ENCODE measurements at regions not wholly inside any gene's neighbourhood (a gene's known extent, or its start where the extent isn't known, plus 50 kb on each side); places are given as distances from the start of the nearest gene placed in this dataset.

DNA sequence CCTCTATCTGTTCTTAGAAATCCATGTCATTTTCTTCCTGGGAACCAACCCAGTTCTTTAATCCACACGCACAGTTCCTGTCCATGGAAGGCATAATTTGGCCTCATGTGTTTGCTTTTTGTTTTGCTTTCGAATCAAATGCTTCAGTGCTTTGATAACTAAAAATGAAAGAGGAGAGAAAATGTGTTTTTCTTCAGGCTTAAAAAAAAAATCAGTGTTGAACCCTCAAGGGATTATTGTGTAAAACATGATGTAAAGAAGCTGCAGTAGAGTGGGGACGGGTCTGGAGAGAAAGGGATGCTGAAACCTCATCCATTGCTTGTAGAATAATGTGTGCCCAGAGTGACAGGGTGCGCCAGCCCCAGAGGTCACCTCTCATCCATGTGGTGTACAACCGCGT lies 197.5 kb upstream of the JARID2 start:
- no peak overlapping the region for H3K4me2 ChIP-seq (ENCODE audit: insufficient read depth, low read length, poor library complexity, severe bottlenecking)
- H3K9me3 ChIP-seq (replicated peaks in 1 of 2; ENCODE audit: control insufficient read depth in 2 of 2, insufficient read depth in 1 of 2, low read depth in 1 of 2, low read length in 2 of 2), result no peaks in the 10 kb centered on the region
- H2BK120ac ChIP-seq (ENCODE audit: low read depth, low read length), result no peak overlapping the region
- no peak overlapping the region for H3K4ac ChIP-seq (ENCODE audit: low read length)
- no peak overlapping the region for H3K4me3 ChIP-seq (ENCODE audit: low read length in 2 of 2)
- no peak overlapping the region for H2BK15ac ChIP-seq (ENCODE audit: low read length)
- H2BK12ac ChIP-seq (ENCODE audit: low read length), result no peak overlapping the region
- DNase-seq (ENCODE audit: low spot score), result no peak
- peaks cover 0 to 5% of the 10 kb centered on the region in 2 donors for H3K4me1 ChIP-seq (ENCODE audit: control insufficient read depth in 2 of 2, insufficient read depth in 1 of 2, low read depth in 1 of 2, low read length in 2 of 2)
- no peaks in the 10 kb centered on the region for H3K36me3 ChIP-seq (replicated peaks in 1 of 2; ENCODE audit: control insufficient read depth in 2 of 2, insufficient read depth in 2 of 2, low read length in 2 of 2)
- no peak overlapping the region for H3K27ac ChIP-seq (replicated peaks; ENCODE audit: low read length)
- H3K9ac ChIP-seq (ENCODE audit: low read depth, low read length, poor library complexity), result no peak overlapping the region
- H3K18ac ChIP-seq (ENCODE audit: low read length), result no peak overlapping the region
- no peak overlapping the region for H2AK5ac ChIP-seq (ENCODE audit: low read depth, low read length)
- H4K91ac ChIP-seq (ENCODE audit: low read depth, low read length, poor library complexity), result no peak overlapping the region
- H3K27me3 ChIP-seq (ENCODE audit: control insufficient read depth in 3 of 3, insufficient read depth in 3 of 3, low read depth in 1 of 3, low read length in 3 of 3), result no peaks in the 10 kb centered on the region
- H3K14ac ChIP-seq (ENCODE audit: low read length), result no peak overlapping the region
- no peak overlapping the region for H4K8ac ChIP-seq (ENCODE audit: low read depth, low read length)
- H3K23ac ChIP-seq (ENCODE audit: low read depth, low read length, poor library complexity), result no peak overlapping the region
- no peak overlapping the region for H2AFZ ChIP-seq (ENCODE audit: low read length)
- no peaks in the 10 kb centered on the region for H3K79me1 ChIP-seq (ENCODE audit: low read depth, low read length)
- no CpG with 5 or more reads among the region's 6 CpGs for WGBS, 2 donors (ENCODE audit: extremely low coverage in 2 of 2, insufficient read length in 2 of 2, insufficient replicate concordance in 1 of 2)
- no peak overlapping the region for H2BK5ac ChIP-seq (ENCODE audit: low read length)

DNA sequence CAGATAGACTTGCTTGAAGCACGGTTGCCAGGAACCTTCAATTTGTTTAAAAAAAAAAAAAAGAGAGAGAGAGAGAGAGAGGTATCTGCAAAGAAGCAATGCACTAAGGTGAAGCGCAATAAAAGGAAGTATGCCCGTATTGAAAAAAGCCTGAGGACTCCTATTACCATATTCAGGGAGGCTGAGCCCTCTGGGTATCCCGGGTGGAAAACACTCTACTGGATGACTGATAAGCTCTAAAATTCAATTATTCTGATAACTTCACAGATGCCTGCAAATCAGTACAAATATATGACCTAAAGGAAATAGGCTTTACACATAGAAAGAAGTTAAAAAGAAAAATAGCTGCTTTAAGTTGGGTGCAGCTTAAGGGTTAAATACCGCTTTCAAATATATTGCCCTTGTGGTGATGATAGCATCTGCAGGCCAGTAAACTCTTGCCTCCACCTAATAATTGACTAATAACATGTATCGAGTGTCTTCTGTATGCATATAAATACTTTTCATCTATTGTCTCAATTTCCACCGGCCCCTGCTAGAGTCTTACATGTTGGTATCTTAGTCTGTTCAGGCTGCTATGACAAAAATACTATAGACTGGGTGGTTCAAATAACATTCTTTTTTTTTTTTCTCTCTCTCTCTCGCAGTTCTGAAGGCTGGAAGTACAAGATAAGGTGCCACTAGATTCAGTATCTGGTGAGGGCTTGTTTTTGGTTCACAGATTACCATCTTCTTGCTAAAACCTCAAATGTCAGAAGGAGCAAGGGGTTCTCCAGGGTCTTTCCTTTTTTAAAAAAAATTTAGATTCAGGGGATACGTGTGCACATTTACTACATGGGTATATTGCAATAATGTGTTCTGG lies 187.4 kb upstream of the JARID2 start:
- Histone ChIP-seq H3K4ac (ENCODE audit: low read length) (no peak overlapping the region), H3K9me3 (replicated peaks in 1 of 2; ENCODE audit: control insufficient read depth in 2 of 2, insufficient read depth in 1 of 2, low read depth in 1 of 2, low read length in 2 of 2) (no peaks in the 10 kb centered on the region), H2BK120ac (ENCODE audit: low read depth, low read length) (no peak overlapping the region), H2AFZ (ENCODE audit: low read length) (no peak overlapping the region), H3K27ac (replicated peaks; ENCODE audit: low read length) (no peak overlapping the region), H3K14ac (ENCODE audit: low read length) (no peak overlapping the region), H3K4me1 (ENCODE audit: control insufficient read depth in 2 of 2, insufficient read depth in 1 of 2, low read depth in 1 of 2, low read length in 2 of 2) (peaks cover 0 to 2% of the 10 kb centered on the region in 2 donors), H2BK5ac (ENCODE audit: low read length) (no peak overlapping the region), H3K18ac (ENCODE audit: low read length) (no peak overlapping the region), H3K9ac (ENCODE audit: low read depth, low read length, poor library complexity) (no peak overlapping the region), H3K36me3 (replicated peaks in 1 of 2; ENCODE audit: control insufficient read depth in 2 of 2, insufficient read depth in 2 of 2, low read length in 2 of 2) (no peaks in the 10 kb centered on the region), H2BK12ac (ENCODE audit: low read length) (no peak overlapping the region), H3K79me1 (ENCODE audit: low read depth, low read length) (no peaks in the 10 kb centered on the region), H3K4me2 (ENCODE audit: insufficient read depth, low read length, poor library complexity, severe bottlenecking) (no peak overlapping the region), H3K4me3 (ENCODE audit: low read length in 2 of 2) (no peak overlapping the region), H4K91ac (ENCODE audit: low read depth, low read length, poor library complexity) (no peak overlapping the region), H2AK5ac (ENCODE audit: low read depth, low read length) (no peak overlapping the region), H4K8ac (ENCODE audit: low read depth, low read length) (no peak overlapping the region), H2BK15ac (ENCODE audit: low read length) (no peak overlapping the region), H3K27me3 (ENCODE audit: control insufficient read depth in 3 of 3, insufficient read depth in 3 of 3, low read depth in 1 of 3, low read length in 3 of 3) (no peaks in the 10 kb centered on the region), H3K23ac (ENCODE audit: low read depth, low read length, poor library complexity) (no peak overlapping the region)
- no CpG with 5 or more reads among the region's 9 CpGs for WGBS, 2 donors (ENCODE audit: extremely low coverage in 2 of 2, insufficient read length in 2 of 2, insufficient replicate concordance in 1 of 2)
- DNase-seq (ENCODE audit: low spot score), result no peak

DNA sequence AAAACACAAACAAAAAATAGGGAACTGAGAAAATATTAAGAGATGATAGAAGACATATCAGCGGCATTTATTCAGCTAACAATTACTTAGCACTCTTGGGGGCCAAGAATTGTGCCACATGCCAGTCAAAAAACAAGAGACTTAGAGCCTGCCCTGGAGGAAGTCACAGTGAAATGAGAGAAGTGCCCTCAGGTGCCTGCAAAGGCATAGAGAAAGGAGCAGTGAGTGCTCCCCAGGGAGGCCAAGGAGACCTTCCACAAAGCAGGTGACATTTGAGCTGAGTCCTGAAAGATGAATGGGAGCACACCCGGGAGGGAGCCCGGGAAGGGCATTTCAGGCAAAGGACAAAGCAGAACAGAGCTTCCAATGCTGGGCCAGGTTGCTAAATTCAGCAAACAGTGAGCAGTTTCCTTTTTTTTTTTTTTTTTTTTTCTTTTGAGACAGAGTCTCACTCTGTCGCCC lies 184.7 kb upstream of the JARID2 start:
- Histone ChIP-seq H4K8ac (ENCODE audit: low read depth, low read length) (no peak overlapping the region), H2BK15ac (ENCODE audit: low read length) (no peak overlapping the region), H2AK5ac (ENCODE audit: low read depth, low read length) (no peak overlapping the region), H3K27me3 (ENCODE audit: control insufficient read depth in 3 of 3, insufficient read depth in 3 of 3, low read depth in 1 of 3, low read length in 3 of 3) (no peaks in the 10 kb centered on the region), H4K91ac (ENCODE audit: low read depth, low read length, poor library complexity) (no peak overlapping the region), H3K79me1 (ENCODE audit: low read depth, low read length) (no peaks in the 10 kb centered on the region), H3K36me3 (replicated peaks in 1 of 2; ENCODE audit: control insufficient read depth in 2 of 2, insufficient read depth in 2 of 2, low read length in 2 of 2) (no peaks in the 10 kb centered on the region), H3K4me3 (ENCODE audit: low read length in 2 of 2) (no peak overlapping the region), H3K9ac (ENCODE audit: low read depth, low read length, poor library complexity) (no peak overlapping the region), H3K4ac (ENCODE audit: low read length) (no peak overlapping the region), H2BK12ac (ENCODE audit: low read length) (no peak overlapping the region), H2AFZ (ENCODE audit: low read length) (no peak overlapping the region), H3K23ac (ENCODE audit: low read depth, low read length, poor library complexity) (no peak overlapping the region), H2BK120ac (ENCODE audit: low read depth, low read length) (no peak overlapping the region), H3K4me1 (ENCODE audit: control insufficient read depth in 2 of 2, insufficient read depth in 1 of 2, low read depth in 1 of 2, low read length in 2 of 2) (peaks cover 0 to 2% of the 10 kb centered on the region in 2 donors), H3K27ac (replicated peaks; ENCODE audit: low read length) (no peak overlapping the region), H3K9me3 (replicated peaks in 1 of 2; ENCODE audit: control insufficient read depth in 2 of 2, insufficient read depth in 1 of 2, low read depth in 1 of 2, low read length in 2 of 2) (no peaks in the 10 kb centered on the region), H3K4me2 (ENCODE audit: insufficient read depth, low read length, poor library complexity, severe bottlenecking) (no peak overlapping the region), H2BK5ac (ENCODE audit: low read length) (no peak overlapping the region), H3K18ac (ENCODE audit: low read length) (no peak overlapping the region), H3K14ac (ENCODE audit: low read length) (no peak overlapping the region)
- no peak for DNase-seq (ENCODE audit: low spot score)
- no CpG with 5 or more reads among the region's 4 CpGs for WGBS, 2 donors (ENCODE audit: extremely low coverage in 2 of 2, insufficient read length in 2 of 2, insufficient replicate concordance in 1 of 2)

DNA sequence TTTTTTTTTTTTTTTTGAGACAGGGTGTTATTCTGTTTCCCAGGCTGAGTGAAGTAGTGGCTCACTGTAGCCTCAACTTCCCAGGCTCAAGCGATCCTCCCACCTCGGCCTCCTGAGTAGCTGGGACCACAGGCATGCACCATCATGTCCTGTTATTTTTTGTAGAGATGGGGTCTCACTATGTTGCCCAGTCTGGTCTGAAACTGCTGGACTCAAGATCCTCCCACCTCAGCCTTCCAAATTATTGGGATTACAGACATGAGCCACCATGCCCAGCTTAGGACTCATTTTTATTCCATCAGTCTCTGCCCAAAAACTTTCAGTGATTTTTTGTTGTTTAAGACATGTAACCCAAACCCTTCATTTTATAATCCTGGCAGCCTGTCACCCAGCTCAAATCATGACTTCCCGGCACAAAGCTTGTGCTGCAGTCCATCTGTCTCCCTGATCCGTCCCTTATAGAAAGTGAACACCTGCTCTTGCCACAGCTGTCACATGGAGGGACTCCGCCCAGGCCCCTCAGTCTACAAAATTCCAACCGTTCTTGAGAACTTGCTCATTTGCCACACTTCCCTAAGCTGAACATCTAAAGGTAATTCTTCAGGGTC lies 183.9 kb upstream of the JARID2 start:
- Histone ChIP-seq H3K9me3 (replicated peaks in 1 of 2; ENCODE audit: control insufficient read depth in 2 of 2, insufficient read depth in 1 of 2, low read depth in 1 of 2, low read length in 2 of 2) (no peaks in the 10 kb centered on the region), H4K8ac (ENCODE audit: low read depth, low read length) (no peak overlapping the region), H2BK5ac (ENCODE audit: low read length) (no peak overlapping the region), H3K4me1 (ENCODE audit: control insufficient read depth in 2 of 2, insufficient read depth in 1 of 2, low read depth in 1 of 2, low read length in 2 of 2) (peaks cover 0 to 2% of the 10 kb centered on the region in 2 donors), H3K14ac (ENCODE audit: low read length) (no peak overlapping the region), H3K18ac (ENCODE audit: low read length) (no peak overlapping the region), H3K4me3 (ENCODE audit: low read length in 2 of 2) (no peak overlapping the region), H2BK12ac (ENCODE audit: low read length) (no peak overlapping the region), H3K27ac (replicated peaks; ENCODE audit: low read length) (no peak overlapping the region), H3K27me3 (ENCODE audit: control insufficient read depth in 3 of 3, insufficient read depth in 3 of 3, low read depth in 1 of 3, low read length in 3 of 3) (no peaks in the 10 kb centered on the region), H4K91ac (ENCODE audit: low read depth, low read length, poor library complexity) (no peak overlapping the region), H3K4me2 (ENCODE audit: insufficient read depth, low read length, poor library complexity, severe bottlenecking) (no peak overlapping the region), H3K4ac (ENCODE audit: low read length) (no peak overlapping the region), H3K9ac (ENCODE audit: low read depth, low read length, poor library complexity) (no peak overlapping the region), H2BK15ac (ENCODE audit: low read length) (no peak overlapping the region), H2AFZ (ENCODE audit: low read length) (no peak overlapping the region), H2BK120ac (ENCODE audit: low read depth, low read length) (no peak overlapping the region), H3K36me3 (replicated peaks in 1 of 2; ENCODE audit: control insufficient read depth in 2 of 2, insufficient read depth in 2 of 2, low read length in 2 of 2) (no peaks in the 10 kb centered on the region), H3K79me1 (ENCODE audit: low read depth, low read length) (no peaks in the 10 kb centered on the region), H2AK5ac (ENCODE audit: low read depth, low read length) (no peak overlapping the region), H3K23ac (ENCODE audit: low read depth, low read length, poor library complexity) (no peak overlapping the region)
- no peak for DNase-seq (ENCODE audit: low spot score)
- WGBS, 2 donors (ENCODE audit: extremely low coverage in 2 of 2, insufficient read length in 2 of 2, insufficient replicate concordance in 1 of 2), result no CpG with 5 or more reads among the region's 6 CpGs
